ENCODE measurements at regions not wholly inside any gene's neighbourhood (a gene's known extent, or its start where the extent isn't known, plus 50 kb on each side); places are given as distances from the start of the nearest gene placed in this dataset.

DNA sequence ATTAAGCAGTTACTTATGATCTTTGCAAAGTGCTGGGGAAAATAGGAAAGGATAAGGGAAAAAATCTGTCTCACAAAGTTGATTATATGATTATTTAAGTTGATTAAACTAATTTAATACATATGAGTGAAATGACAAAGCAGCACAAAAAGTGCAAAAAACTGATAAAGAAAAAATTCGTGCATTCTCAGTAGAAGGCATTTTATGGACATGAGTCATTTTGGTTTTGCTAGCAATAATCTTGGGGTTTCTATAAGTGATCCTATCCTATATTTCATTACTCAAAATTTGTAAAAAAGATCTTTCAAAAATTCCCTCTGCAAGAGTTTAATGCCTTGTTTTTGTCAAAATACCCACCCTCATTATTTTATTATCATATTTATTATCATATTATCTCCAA, 224.2 kb upstream of the ANXA10 start:
- TF ChIP-seq, protein P1, sequence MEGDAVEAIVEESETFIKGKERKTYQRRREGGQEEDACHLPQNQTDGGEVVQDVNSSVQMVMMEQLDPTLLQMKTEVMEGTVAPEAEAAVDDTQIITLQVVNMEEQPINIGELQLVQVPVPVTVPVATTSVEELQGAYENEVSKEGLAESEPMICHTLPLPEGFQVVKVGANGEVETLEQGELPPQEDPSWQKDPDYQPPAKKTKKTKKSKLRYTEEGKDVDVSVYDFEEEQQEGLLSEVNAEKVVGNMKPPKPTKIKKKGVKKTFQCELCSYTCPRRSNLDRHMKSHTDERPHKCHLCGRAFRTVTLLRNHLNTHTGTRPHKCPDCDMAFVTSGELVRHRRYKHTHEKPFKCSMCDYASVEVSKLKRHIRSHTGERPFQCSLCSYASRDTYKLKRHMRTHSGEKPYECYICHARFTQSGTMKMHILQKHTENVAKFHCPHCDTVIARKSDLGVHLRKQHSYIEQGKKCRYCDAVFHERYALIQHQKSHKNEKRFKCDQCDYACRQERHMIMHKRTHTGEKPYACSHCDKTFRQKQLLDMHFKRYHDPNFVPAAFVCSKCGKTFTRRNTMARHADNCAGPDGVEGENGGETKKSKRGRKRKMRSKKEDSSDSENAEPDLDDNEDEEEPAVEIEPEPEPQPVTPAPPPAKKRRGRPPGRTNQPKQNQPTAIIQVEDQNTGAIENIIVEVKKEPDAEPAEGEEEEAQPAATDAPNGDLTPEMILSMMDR (IDR thresholded peaks at IDR 0.05 in 8 of 11, conservative IDR thresholded peaks at IDR 0.05 in 3 of 11), result no peak
- TF ChIP-seq POLR2A (IDR thresholded peaks at IDR 0.05), result no peak

All from spleen (tissue), 7 donors.